HFF-Myc (cell line): ENCODE measurements at regions not wholly inside any gene's neighbourhood (a gene's known extent, or its start where the extent isn't known, plus 50 kb on each side); places are given as distances from the start of the nearest gene placed in this dataset.
"Not testable (repeated sequence)": the region's sequence is repeated elsewhere in the genome, so short reads cannot be mapped to it uniquely, and the experiment has no call there.

ENCODE experiments used
- DNase-seq: peaks from one replicate; pipeline ENCODE4 v3.0.0-alpha.2; 2011; ENCODE audit warnings: low read depth; ENCODE audit errors: extremely low read depth
- H3K4me3 ChIP-seq: replicated peaks from 2 replicates; pipeline ENCODE4 v1.5.1; 2011; ENCODE audit warnings: low read depth, mild to moderate bottlenecking, control low read depth, low read length
- TF ChIP-seq, protein P1 (sequence below): IDR thresholded peaks from 2 replicates; pipeline ENCODE4 v1.5.1; 2012; ENCODE audit warnings: mild to moderate bottlenecking, low read depth, low read length, control low read depth; ENCODE audit errors: missing control alignments

- TF ChIP-seq, protein P1, sequence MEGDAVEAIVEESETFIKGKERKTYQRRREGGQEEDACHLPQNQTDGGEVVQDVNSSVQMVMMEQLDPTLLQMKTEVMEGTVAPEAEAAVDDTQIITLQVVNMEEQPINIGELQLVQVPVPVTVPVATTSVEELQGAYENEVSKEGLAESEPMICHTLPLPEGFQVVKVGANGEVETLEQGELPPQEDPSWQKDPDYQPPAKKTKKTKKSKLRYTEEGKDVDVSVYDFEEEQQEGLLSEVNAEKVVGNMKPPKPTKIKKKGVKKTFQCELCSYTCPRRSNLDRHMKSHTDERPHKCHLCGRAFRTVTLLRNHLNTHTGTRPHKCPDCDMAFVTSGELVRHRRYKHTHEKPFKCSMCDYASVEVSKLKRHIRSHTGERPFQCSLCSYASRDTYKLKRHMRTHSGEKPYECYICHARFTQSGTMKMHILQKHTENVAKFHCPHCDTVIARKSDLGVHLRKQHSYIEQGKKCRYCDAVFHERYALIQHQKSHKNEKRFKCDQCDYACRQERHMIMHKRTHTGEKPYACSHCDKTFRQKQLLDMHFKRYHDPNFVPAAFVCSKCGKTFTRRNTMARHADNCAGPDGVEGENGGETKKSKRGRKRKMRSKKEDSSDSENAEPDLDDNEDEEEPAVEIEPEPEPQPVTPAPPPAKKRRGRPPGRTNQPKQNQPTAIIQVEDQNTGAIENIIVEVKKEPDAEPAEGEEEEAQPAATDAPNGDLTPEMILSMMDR: no peak
- H3K4me3 ChIP-seq: no peak overlapping the region
- DNase-seq: no peak
Observed at GRCh38 chr7:49023345-49024328, 99.3 kb downstream of the CDC14C start.

DNA sequence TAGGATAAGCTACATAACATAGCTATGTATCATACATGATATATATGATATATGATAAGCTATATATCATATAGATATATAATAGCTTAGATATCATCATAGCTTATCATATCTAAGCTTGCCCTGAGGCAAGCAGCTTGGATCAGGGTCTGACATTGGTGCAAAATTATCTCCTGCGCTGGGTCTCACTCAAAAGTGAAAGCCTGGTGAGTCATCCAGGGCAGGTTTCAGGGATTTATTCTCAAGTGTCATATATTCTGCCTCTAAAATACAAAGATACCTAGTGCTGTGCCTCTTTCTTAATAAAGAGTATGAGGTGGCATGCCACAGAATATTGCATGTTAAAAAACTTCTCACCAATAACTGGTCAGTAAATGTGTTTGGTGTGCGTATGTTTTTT, 105.9 kb downstream of the CDC14C start:
- no peak for DNase-seq
- TF ChIP-seq, protein P1: no peak
- H3K4me3 ChIP-seq: no peak overlapping the region

DNA sequence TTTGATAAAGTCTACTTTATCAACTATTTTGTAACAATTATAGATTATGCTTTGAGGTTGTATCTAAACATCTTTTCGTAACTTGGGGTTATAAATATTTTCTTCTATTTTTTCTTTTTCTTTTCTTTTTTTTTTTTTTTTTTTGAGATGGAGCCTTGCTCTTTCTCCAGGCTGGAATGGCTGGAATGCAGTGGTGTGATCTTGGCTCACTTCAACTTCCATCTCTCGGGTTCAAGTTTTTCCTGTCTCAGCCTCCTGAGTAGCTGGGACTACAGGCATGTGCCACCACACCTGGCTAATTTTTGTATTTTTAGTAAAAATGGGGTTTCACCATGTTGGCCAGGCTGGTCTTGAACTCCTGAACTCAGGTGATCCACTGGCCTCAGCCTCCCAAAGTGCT, 108.8 kb downstream of the CDC14C start:
- DNase-seq, H3K4me3 ChIP-seq: not testable (repeated sequence)

- DNase-seq: no peak
- no peak overlapping the region for H3K4me3 ChIP-seq
- TF ChIP-seq, protein P1: no peak
Observed at GRCh38 chr7:49037346-49038210, 113.2 kb downstream of the CDC14C start.

DNA sequence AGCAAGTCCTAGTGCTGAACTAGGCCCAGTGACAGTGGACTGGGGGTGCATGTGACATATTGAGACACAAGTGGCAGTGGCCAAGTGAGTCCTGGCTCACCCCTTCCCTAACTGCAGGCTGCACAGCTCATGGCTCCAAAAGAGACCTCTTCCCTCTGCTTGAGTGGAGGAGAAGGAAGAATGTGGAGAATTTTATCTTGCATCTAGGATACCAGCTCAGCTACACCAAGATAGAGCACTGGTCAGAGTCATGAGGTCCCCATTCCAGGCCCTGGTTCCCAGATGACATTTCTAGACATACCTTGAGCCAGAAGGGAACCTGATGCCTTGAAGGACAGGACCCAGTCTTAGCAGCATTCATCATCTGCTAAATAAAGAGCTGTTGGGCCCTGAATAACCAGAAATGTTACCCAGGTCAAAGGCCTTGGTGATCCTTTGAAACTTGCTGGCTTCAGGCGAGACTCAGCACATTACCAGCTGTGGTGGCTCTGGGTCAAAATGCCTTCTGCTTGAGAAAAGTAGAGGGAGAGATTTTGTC, 114.5 kb downstream of the CDC14C start:
- no peak overlapping the region for H3K4me3 ChIP-seq
- TF ChIP-seq, protein P1: no peak
- DNase-seq: no peak

DNA sequence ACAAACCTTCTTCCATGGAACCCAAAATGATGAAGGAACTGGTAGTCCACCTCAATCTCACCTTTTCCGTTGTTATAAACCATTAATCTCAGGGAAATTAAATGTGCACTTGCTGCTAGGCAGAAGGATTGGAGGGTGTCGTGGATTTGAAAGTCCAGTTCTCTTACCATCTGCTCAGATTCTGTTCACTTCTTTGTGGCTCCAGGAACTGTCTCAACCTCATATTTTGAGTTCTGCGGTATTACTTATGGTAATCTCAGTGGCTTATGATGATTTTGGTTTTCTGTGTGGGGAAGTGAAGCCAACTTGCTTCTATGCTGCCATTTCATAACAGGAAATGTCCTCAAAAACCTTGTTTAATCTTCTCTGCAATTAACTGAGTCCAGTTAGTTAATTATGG, 136.4 kb downstream of the CDC14C start:
- no peak overlapping the region for H3K4me3 ChIP-seq
- TF ChIP-seq, protein P1: no peak
- no peak for DNase-seq

- no peak for DNase-seq
- TF ChIP-seq, protein P1: no peak
- no peak overlapping the region for H3K4me3 ChIP-seq
Observed at GRCh38 chr7:49074538-49074937, 150.2 kb downstream of the CDC14C start.
